ENCODE measurements at regions not wholly inside any gene's neighbourhood (a gene's known extent, or its start where the extent isn't known, plus 50 kb on each side); places are given as distances from the start of the nearest gene placed in this dataset.

GRCh38 chr4:30667919-30668318 lies 52.2 kb upstream of the PCDH7 start:
- no peaks in the 10 kb centered on the region for H3K79me1 ChIP-seq (ENCODE audit: low read depth, low read length)
- no peaks in the 10 kb centered on the region for H3K27me3 ChIP-seq (replicated peaks in 1 of 4; ENCODE audit: control insufficient read depth in 3 of 4, extremely low read depth in 1 of 4, insufficient read depth in 3 of 4, low read length in 3 of 4)
- no peaks in the 10 kb centered on the region for H3K9me3 ChIP-seq (ENCODE audit: insufficient read depth in 2 of 2, low read depth in 1 of 2, low read length in 1 of 2)
- DNase-seq (ENCODE audit: low read depth in 1 of 2, low spot score in 2 of 2) (no peak), FAIRE-seq (no peak)
- H3K4ac ChIP-seq (replicated peaks; ENCODE audit: insufficient read length, low read depth, low read length): no peak overlapping the region
- H4K8ac ChIP-seq (ENCODE audit: extremely low read depth, insufficient read depth, low read length): no peak overlapping the region
- no peak overlapping the region for H3K9ac ChIP-seq (replicated peaks in 1 of 4; ENCODE audit: extremely low read depth in 1 of 4, low read depth in 3 of 4, low read length in 3 of 4)
- no peak overlapping the region for H2BK120ac ChIP-seq (replicated peaks; ENCODE audit: low read depth, low read length)
- no peak overlapping the region for H4K5ac ChIP-seq (ENCODE audit: insufficient read length, low read depth, low read length)
- no peak overlapping the region for H2AK5ac ChIP-seq (ENCODE audit: low read depth, low read length)
- no peak overlapping the region for H3K23ac ChIP-seq (ENCODE audit: insufficient read length)
- H3K27ac ChIP-seq (ENCODE audit: low read depth, low read length): no peak overlapping the region
- no peaks in the 10 kb centered on the region for H3K23me2 ChIP-seq (ENCODE audit: low read depth, low read length)
- no peak overlapping the region for H3K4me2 ChIP-seq (ENCODE audit: insufficient read depth in 1 of 2, low read depth in 2 of 2, low read length in 2 of 2)
- no peak overlapping the region for H3K56ac ChIP-seq (replicated peaks; ENCODE audit: insufficient read length, low read depth, low read length)
- no peaks in the 10 kb centered on the region for H3K36me3 ChIP-seq (ENCODE audit: control insufficient read depth in 2 of 4, insufficient read depth in 4 of 4, low read length in 3 of 4)
- no peak overlapping the region for H2BK12ac ChIP-seq (ENCODE audit: low read depth, low read length)
- no peak overlapping the region for H2BK15ac ChIP-seq (ENCODE audit: low read length)
- POLR2A ChIA-PET (ENCODE audit: partially characterized antibody): no interaction called here
- no peak overlapping the region for H2BK20ac ChIP-seq (ENCODE audit: low read length)
- CTCF ChIA-PET (ENCODE audit: partially characterized antibody): no interaction called here
- H2AFZ ChIP-seq (ENCODE audit: low read length): 0 out of 2 replicates have a peak overlapping the region, but pooled peaks have one; percentile 7
- no peaks in the 10 kb centered on the region for H3K79me2 ChIP-seq (ENCODE audit: control insufficient read depth in 1 of 2, insufficient read depth in 2 of 2, low read length in 2 of 2)
- TF ChIP-seq, protein P1, sequence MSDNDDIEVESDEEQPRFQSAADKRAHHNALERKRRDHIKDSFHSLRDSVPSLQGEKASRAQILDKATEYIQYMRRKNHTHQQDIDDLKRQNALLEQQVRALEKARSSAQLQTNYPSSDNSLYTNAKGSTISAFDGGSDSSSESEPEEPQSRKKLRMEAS (IDR thresholded peaks at IDR 0.05): no peak
- TF ChIP-seq TEAD4 (IDR thresholded peaks at IDR 0.05; ENCODE audit: low read depth, low read length) (no peak), EP300 (IDR thresholded peaks at IDR 0.05; ENCODE audit: borderline replicate concordance in 1 of 2, low read depth in 2 of 2, low read length in 2 of 2) (no peak), BCL11A (IDR thresholded peaks at IDR 0.05; ENCODE audit: low read depth in 2 of 2, low read length in 2 of 2) (no peak), POLR2A (IDR thresholded peaks at IDR 0.05; ENCODE audit: control extremely low read depth in 1 of 2, low read depth in 2 of 2, low read length in 2 of 2) (no peak), HDAC6 (IDR thresholded peaks at IDR 0.05; ENCODE audit: low read depth, low read length) (no peak), E2F6 (IDR thresholded peaks at IDR 0.05) (no peak), NRF1 (IDR thresholded peaks at IDR 0.05; ENCODE audit: low read depth, low read length) (no peak), TAF7 (optimal IDR thresholded peaks at IDR 0.05; ENCODE audit: borderline replicate concordance, low read depth, low read length) (no peak)
- H4K91ac ChIP-seq (replicated peaks; ENCODE audit: insufficient read length, low read length): no peak overlapping the region
- H3K18ac ChIP-seq (ENCODE audit: extremely low read depth, low read length): no peak overlapping the region
- 95% methylated on average over 3 of the region's 3 CpGs; no CpG with 5 or more reads in 1 of the 2 experiments for WGBS, 2 experiments (ENCODE audit: extremely low coverage in 1 of 2, insufficient coverage in 1 of 2, insufficient read length in 1 of 2, insufficient replicate concordance in 2 of 2, low coverage in 1 of 2, low lambda C conversion rate in 2 of 2, missing lambda C conversion rate in 1 of 2)
- H3K14ac ChIP-seq (ENCODE audit: insufficient read length): no peak overlapping the region
- no peak overlapping the region for H3K4me3 ChIP-seq (ENCODE audit: extremely low read depth in 1 of 4, insufficient read depth in 2 of 4, low read depth in 3 of 4, low read length in 4 of 4)
- no peaks in the 10 kb centered on the region for H4K20me1 ChIP-seq (replicated peaks in 1 of 2; ENCODE audit: control insufficient read depth in 1 of 2, insufficient read depth in 2 of 2, low read length in 2 of 2)
- H3K4me1 ChIP-seq (replicated peaks in 1 of 4; ENCODE audit: control insufficient read depth in 3 of 4, insufficient read depth in 4 of 4, low read length in 3 of 4): no peaks in the 10 kb centered on the region
- H2BK5ac ChIP-seq (ENCODE audit: low read depth, low read length): no peak overlapping the region
